ENCODE measurements at regions not wholly inside any gene's neighbourhood (a gene's known extent, or its start where the extent isn't known, plus 50 kb on each side); places are given as distances from the start of the nearest gene placed in this dataset.

DNA sequence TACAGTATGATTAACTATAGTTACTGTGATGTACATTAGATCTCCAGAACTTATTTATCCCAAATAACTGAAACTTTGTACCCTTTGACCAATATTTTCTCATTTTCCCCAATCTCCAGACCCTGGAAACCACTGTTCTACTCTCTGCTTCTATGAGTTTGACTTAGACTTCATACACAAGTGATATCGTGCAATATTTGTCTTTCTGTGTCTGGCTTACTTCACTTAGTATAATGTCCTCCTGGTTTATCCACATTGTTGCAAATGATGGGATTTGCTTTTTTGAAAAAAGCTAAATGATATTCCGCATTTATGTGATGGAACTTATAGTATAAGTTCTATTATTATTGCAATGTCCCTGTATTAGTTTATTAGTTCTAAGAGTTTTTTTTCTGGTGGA is 81.8 kb upstream of the SOD3 start:
- Histone ChIP-seq H3K4ac (ENCODE audit: low read depth, low read length) (no peak overlapping the region), H4K8ac (ENCODE audit: low read depth, low read length) (no peak overlapping the region), H3K14ac (ENCODE audit: low read length) (no peak overlapping the region), H2AK5ac (ENCODE audit: low read length) (no peak overlapping the region), H3K27ac (ENCODE audit: low read depth, low read length) (no peak overlapping the region), H4K91ac (ENCODE audit: low read depth, low read length) (no peak overlapping the region), H3K79me1 (ENCODE audit: low read length) (no peaks in the 10 kb centered on the region), H3K4me1 (ENCODE audit: control insufficient read depth in 1 of 2, insufficient read depth in 2 of 2, low read length in 2 of 2) (no peaks in the 10 kb centered on the region), H3K9me3 (ENCODE audit: insufficient read depth, low read depth, low read length) (peaks cover 2% of the 10 kb centered on the region), H3K36me3 (ENCODE audit: control insufficient read depth in 1 of 2, insufficient read depth in 2 of 2, low read length in 2 of 2) (no peaks in the 10 kb centered on the region), H3K9ac (ENCODE audit: low read length) (no peak overlapping the region), H3K79me2 (ENCODE audit: control insufficient read depth, insufficient read depth, low read length, poor library complexity) (no peaks in the 10 kb centered on the region), H2BK12ac (ENCODE audit: low read length) (no peak overlapping the region), H3K4me2 (ENCODE audit: low read length) (no peak overlapping the region), H3K23ac (ENCODE audit: low read length) (no peak overlapping the region), H2AFZ (ENCODE audit: insufficient read depth, low read length, poor library complexity) (no peak overlapping the region), H3K4me3 (ENCODE audit: low read depth, low read length) (no peak overlapping the region), H3K18ac (ENCODE audit: low read length) (no peak overlapping the region), H2BK5ac (ENCODE audit: low read depth, low read length, poor library complexity) (no peak overlapping the region), H2BK120ac (ENCODE audit: insufficient read depth, low read length, poor library complexity) (no peak overlapping the region), H4K12ac (ENCODE audit: low read depth, low read length) (no peak overlapping the region), H3K27me3 (ENCODE audit: insufficient read depth, low read length) (no peaks in the 10 kb centered on the region)
- no CpG with 5 or more reads among the region's 2 CpGs for WGBS (ENCODE audit: extremely low coverage, insufficient coverage, insufficient read length)
- no peak for DNase-seq

DNA sequence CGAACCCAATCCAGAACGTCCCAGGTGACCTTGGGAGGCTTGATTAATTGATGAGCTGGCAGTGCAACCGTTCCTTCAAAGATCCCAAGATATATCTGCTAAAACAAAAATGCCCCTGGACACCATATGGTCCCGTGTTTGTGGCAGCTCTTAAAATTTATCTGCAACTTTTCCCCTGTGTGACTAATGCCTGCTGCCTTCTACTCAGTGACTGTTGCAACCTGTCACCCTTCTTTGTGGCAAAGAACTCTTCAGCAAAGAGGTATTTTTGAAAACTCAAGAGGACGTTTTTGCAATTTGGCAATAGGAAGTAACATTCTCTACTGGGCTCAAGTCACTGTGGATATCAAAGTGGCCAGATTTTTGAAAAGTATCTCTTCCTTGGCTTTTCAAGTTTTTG is 75.8 kb upstream of the SOD3 start:
- no peaks in the 10 kb centered on the region for H3K36me3 ChIP-seq (ENCODE audit: control insufficient read depth in 1 of 2, insufficient read depth in 2 of 2, low read length in 2 of 2)
- no peak overlapping the region for H4K12ac ChIP-seq (ENCODE audit: low read depth, low read length)
- no peak overlapping the region for H2BK12ac ChIP-seq (ENCODE audit: low read length)
- no peak overlapping the region for H3K4ac ChIP-seq (ENCODE audit: low read depth, low read length)
- no peak overlapping the region for H4K91ac ChIP-seq (ENCODE audit: low read depth, low read length)
- no peak overlapping the region for H3K27ac ChIP-seq (ENCODE audit: low read depth, low read length)
- H2AK5ac ChIP-seq (ENCODE audit: low read length), result no peak overlapping the region
- H3K14ac ChIP-seq (ENCODE audit: low read length), result no peak overlapping the region
- DNase-seq, result no peak
- no peak overlapping the region for H3K4me2 ChIP-seq (ENCODE audit: low read length)
- H2AFZ ChIP-seq (ENCODE audit: insufficient read depth, low read length, poor library complexity), result no peak overlapping the region
- H3K4me3 ChIP-seq (ENCODE audit: low read depth, low read length), result no peak overlapping the region
- no peak overlapping the region for H3K23ac ChIP-seq (ENCODE audit: low read length)
- H2BK120ac ChIP-seq (ENCODE audit: insufficient read depth, low read length, poor library complexity), result no peak overlapping the region
- no peaks in the 10 kb centered on the region for H3K4me1 ChIP-seq (ENCODE audit: control insufficient read depth in 1 of 2, insufficient read depth in 2 of 2, low read length in 2 of 2)
- no peaks in the 10 kb centered on the region for H3K79me2 ChIP-seq (ENCODE audit: control insufficient read depth, insufficient read depth, low read length, poor library complexity)
- no peaks in the 10 kb centered on the region for H3K27me3 ChIP-seq (ENCODE audit: insufficient read depth, low read length)
- no peak overlapping the region for H3K18ac ChIP-seq (ENCODE audit: low read length)
- H2BK5ac ChIP-seq (ENCODE audit: low read depth, low read length, poor library complexity), result no peak overlapping the region
- no peaks in the 10 kb centered on the region for H3K79me1 ChIP-seq (ENCODE audit: low read length)
- no peak overlapping the region for H4K8ac ChIP-seq (ENCODE audit: low read depth, low read length)
- WGBS (ENCODE audit: extremely low coverage, insufficient coverage, insufficient read length), result no CpG with 5 or more reads among the region's 5 CpGs
- peaks cover 2% of the 10 kb centered on the region for H3K9me3 ChIP-seq (ENCODE audit: insufficient read depth, low read depth, low read length)
- no peak overlapping the region for H3K9ac ChIP-seq (ENCODE audit: low read length)

DNA sequence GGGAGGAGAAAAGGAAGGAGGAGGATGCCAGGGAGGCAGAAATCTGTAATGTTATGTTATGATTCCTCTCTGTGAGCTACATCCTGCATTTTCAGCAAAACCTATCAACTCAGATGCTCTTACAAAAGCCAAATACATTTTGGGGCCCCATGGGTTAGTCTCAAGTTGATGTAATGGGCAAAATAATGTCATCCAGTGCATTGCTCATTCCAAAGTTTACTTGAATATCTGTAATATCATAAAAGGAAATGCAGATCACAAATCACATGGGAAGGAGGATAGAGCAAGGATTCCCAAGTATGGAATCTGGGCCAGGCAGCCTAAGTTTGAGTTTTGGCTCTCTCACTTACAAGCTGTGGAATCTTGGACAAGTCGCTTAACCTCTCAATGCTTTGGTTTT is 74.9 kb upstream of the SOD3 start:
- Histone ChIP-seq H3K4me3 (ENCODE audit: low read depth, low read length) (no peak overlapping the region), H3K14ac (ENCODE audit: low read length) (no peak overlapping the region), H3K27ac (ENCODE audit: low read depth, low read length) (no peak overlapping the region), H3K4me2 (ENCODE audit: low read length) (no peak overlapping the region), H3K4me1 (ENCODE audit: control insufficient read depth in 1 of 2, insufficient read depth in 2 of 2, low read length in 2 of 2) (no peaks in the 10 kb centered on the region), H4K91ac (ENCODE audit: low read depth, low read length) (no peak overlapping the region), H4K12ac (ENCODE audit: low read depth, low read length) (no peak overlapping the region), H3K79me2 (ENCODE audit: control insufficient read depth, insufficient read depth, low read length, poor library complexity) (no peaks in the 10 kb centered on the region), H3K9me3 (ENCODE audit: insufficient read depth, low read depth, low read length) (peaks cover 2% of the 10 kb centered on the region), H2BK120ac (ENCODE audit: insufficient read depth, low read length, poor library complexity) (no peak overlapping the region), H2AK5ac (ENCODE audit: low read length) (no peak overlapping the region), H4K8ac (ENCODE audit: low read depth, low read length) (no peak overlapping the region), H2AFZ (ENCODE audit: insufficient read depth, low read length, poor library complexity) (no peak overlapping the region), H3K9ac (ENCODE audit: low read length) (no peak overlapping the region), H2BK5ac (ENCODE audit: low read depth, low read length, poor library complexity) (no peak overlapping the region), H3K4ac (ENCODE audit: low read depth, low read length) (no peak overlapping the region), H3K79me1 (ENCODE audit: low read length) (no peaks in the 10 kb centered on the region), H3K23ac (ENCODE audit: low read length) (no peak overlapping the region), H2BK12ac (ENCODE audit: low read length) (no peak overlapping the region), H3K36me3 (ENCODE audit: control insufficient read depth in 1 of 2, insufficient read depth in 2 of 2, low read length in 2 of 2) (no peaks in the 10 kb centered on the region), H3K18ac (ENCODE audit: low read length) (no peak overlapping the region), H3K27me3 (ENCODE audit: insufficient read depth, low read length) (no peaks in the 10 kb centered on the region)
- no peak for DNase-seq
- no CpG with 5 or more reads among the region's 1 CpG for WGBS (ENCODE audit: extremely low coverage, insufficient coverage, insufficient read length)

DNA sequence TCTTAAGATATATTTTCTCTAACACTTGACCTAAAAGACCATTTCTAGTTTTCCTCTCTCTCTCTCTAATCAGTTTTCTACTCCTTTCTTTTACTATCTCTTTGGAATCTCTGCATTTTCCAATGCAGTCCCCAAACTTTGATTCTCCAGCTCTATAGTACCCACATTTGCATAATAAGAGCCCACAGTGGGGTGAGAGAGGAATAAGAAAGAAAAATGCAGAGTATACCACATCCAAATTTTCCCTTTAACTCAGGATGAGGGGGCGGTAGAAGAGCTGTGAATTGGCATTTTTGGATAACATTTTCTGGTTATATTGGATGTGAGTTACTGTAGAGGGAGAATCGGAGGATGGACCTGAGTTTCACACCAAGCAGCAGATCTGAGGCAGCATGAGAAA is 74.4 kb upstream of the SOD3 start:
- no peak overlapping the region for H3K23ac ChIP-seq (ENCODE audit: low read length)
- no CpG with 5 or more reads among the region's 2 CpGs for WGBS (ENCODE audit: extremely low coverage, insufficient coverage, insufficient read length)

More for the DNA sequence above, 74.4 kb upstream of the SOD3 start:
- H3K4me3 ChIP-seq (ENCODE audit: low read depth, low read length), result no peak overlapping the region
- no peak overlapping the region for H2BK120ac ChIP-seq (ENCODE audit: insufficient read depth, low read length, poor library complexity)
- H2BK5ac ChIP-seq (ENCODE audit: low read depth, low read length, poor library complexity), result no peak overlapping the region
- H3K4ac ChIP-seq (ENCODE audit: low read depth, low read length), result no peak overlapping the region
- no peak overlapping the region for H2BK12ac ChIP-seq (ENCODE audit: low read length)
- H3K27ac ChIP-seq (ENCODE audit: low read depth, low read length), result no peak overlapping the region
- no peak overlapping the region for H3K4me2 ChIP-seq (ENCODE audit: low read length)
- H3K27me3 ChIP-seq (ENCODE audit: insufficient read depth, low read length), result no peaks in the 10 kb centered on the region
- H3K36me3 ChIP-seq (ENCODE audit: control insufficient read depth in 1 of 2, insufficient read depth in 2 of 2, low read length in 2 of 2), result no peaks in the 10 kb centered on the region
- H4K91ac ChIP-seq (ENCODE audit: low read depth, low read length), result no peak overlapping the region
- no peak overlapping the region for H4K12ac ChIP-seq (ENCODE audit: low read depth, low read length)
- H2AK5ac ChIP-seq (ENCODE audit: low read length), result no peak overlapping the region
- no peak overlapping the region for H2AFZ ChIP-seq (ENCODE audit: insufficient read depth, low read length, poor library complexity)
- H3K14ac ChIP-seq (ENCODE audit: low read length), result no peak overlapping the region
- H3K4me1 ChIP-seq (ENCODE audit: control insufficient read depth in 1 of 2, insufficient read depth in 2 of 2, low read length in 2 of 2), result no peaks in the 10 kb centered on the region
- H4K8ac ChIP-seq (ENCODE audit: low read depth, low read length), result no peak overlapping the region
- DNase-seq, result no peak
- peaks cover 2% of the 10 kb centered on the region for H3K9me3 ChIP-seq (ENCODE audit: insufficient read depth, low read depth, low read length)
- H3K18ac ChIP-seq (ENCODE audit: low read length), result no peak overlapping the region
- H3K9ac ChIP-seq (ENCODE audit: low read length), result no peak overlapping the region
- H3K79me2 ChIP-seq (ENCODE audit: control insufficient read depth, insufficient read depth, low read length, poor library complexity), result no peaks in the 10 kb centered on the region
- no peaks in the 10 kb centered on the region for H3K79me1 ChIP-seq (ENCODE audit: low read length)

All from trophoblast cell (in vitro differentiated cells and primary cell).